ENCODE measurements at regions not wholly inside any gene's neighbourhood (a gene's known extent, or its start where the extent isn't known, plus 50 kb on each side); places are given as distances from the start of the nearest gene placed in this dataset.

DNA sequence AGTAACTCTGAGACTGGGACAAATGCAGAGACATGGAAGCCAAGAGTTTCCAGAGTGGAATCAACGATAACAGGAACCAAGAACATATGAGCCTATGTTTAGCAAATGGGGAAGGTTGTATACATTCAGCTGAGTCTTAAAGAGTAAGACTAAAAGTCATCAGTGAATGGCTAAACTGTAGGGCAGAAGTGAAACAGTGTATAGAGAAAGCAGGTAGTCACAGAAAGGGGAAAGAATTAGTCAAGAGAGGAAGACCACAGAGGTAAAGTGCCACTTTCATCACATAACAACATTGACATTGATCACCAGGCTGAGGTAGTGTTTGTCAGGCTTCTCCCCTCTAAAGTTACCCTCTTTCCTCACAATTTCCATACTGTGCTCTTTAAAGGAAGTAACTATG is 306.5 kb upstream of the SPTLC3 start:
- no peaks in the 10 kb centered on the region; the same call in 1 of the 2 replicates for H3K9me3 ChIP-seq (ENCODE audit: insufficient read depth, low read length)
- H3K4me3 ChIP-seq (ENCODE audit: insufficient read depth, low read length, poor library complexity, severe bottlenecking) = no peak overlapping the region
- H3K9me2 ChIP-seq (replicated peaks; ENCODE audit: insufficient read depth, low read length) = no peaks in the 10 kb centered on the region; the same call in 1 of the 2 replicates
- H3K27me3 ChIP-seq (ENCODE audit: low read length) = no peaks in the 10 kb centered on the region
- no peak overlapping the region for H3K4me2 ChIP-seq (ENCODE audit: low read depth, low read length, poor library complexity, severe bottlenecking)
- no peaks in the 10 kb centered on the region for H3K79me2 ChIP-seq (ENCODE audit: insufficient read depth, low read length)
- no peaks in the 10 kb centered on the region for H4K20me1 ChIP-seq (ENCODE audit: low read depth, low read length)
- no peak overlapping the region for H3K9ac ChIP-seq (ENCODE audit: low read length)
- no peaks in the 10 kb centered on the region for H3K36me3 ChIP-seq (ENCODE audit: low read length)
- H3K27ac ChIP-seq (ENCODE audit: low read depth, low read length) = no peak overlapping the region
- TF ChIP-seq EZH2phosphoT487 (conservative IDR thresholded peaks at IDR 0.05; ENCODE audit: low read length) = no peak
- TF ChIP-seq, protein P1, sequence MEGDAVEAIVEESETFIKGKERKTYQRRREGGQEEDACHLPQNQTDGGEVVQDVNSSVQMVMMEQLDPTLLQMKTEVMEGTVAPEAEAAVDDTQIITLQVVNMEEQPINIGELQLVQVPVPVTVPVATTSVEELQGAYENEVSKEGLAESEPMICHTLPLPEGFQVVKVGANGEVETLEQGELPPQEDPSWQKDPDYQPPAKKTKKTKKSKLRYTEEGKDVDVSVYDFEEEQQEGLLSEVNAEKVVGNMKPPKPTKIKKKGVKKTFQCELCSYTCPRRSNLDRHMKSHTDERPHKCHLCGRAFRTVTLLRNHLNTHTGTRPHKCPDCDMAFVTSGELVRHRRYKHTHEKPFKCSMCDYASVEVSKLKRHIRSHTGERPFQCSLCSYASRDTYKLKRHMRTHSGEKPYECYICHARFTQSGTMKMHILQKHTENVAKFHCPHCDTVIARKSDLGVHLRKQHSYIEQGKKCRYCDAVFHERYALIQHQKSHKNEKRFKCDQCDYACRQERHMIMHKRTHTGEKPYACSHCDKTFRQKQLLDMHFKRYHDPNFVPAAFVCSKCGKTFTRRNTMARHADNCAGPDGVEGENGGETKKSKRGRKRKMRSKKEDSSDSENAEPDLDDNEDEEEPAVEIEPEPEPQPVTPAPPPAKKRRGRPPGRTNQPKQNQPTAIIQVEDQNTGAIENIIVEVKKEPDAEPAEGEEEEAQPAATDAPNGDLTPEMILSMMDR (IDR thresholded peaks at IDR 0.05; ENCODE audit: insufficient read depth, low read length, poor library complexity, severe bottlenecking) = no peak
- H3F3A ChIP-seq (ENCODE audit: insufficient read depth) = no peaks in the 10 kb centered on the region
- H2AFZ ChIP-seq (ENCODE audit: low read depth, low read length, severe bottlenecking) = no peak overlapping the region

DNA sequence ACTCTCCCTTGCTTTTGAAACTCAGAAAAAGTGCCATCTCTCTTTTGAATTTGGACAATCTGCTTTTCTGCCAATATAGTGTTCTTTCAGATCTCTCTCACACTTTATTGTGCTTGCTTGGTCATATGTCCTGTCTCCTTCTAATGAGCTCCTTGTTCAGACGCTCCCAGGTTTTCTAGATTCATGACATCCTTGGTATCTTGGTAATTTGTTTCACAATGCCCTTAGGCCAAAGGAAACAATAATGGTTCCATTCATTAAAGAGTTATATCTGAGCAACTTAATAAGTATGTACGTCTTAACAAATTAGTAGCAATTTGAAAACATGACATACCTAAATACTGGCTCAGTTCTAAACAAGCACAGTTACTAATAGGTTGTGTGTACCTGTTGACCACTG is 293.4 kb upstream of the SPTLC3 start:
- Histone ChIP-seq H3K9me3 (ENCODE audit: insufficient read depth, low read length) (0 out of 2 replicates have a peak, but pooled peaks cover 6% of the 10 kb centered on the region), H3K9me2 (replicated peaks; ENCODE audit: insufficient read depth, low read length) (no peaks in the 10 kb centered on the region), H3K79me2 (ENCODE audit: insufficient read depth, low read length) (no peaks in the 10 kb centered on the region), H3F3A (ENCODE audit: insufficient read depth) (no peaks in the 10 kb centered on the region), H3K36me3 (ENCODE audit: low read length) (no peaks in the 10 kb centered on the region), H3K4me3 (ENCODE audit: insufficient read depth, low read length, poor library complexity, severe bottlenecking) (no peak overlapping the region), H3K27ac (ENCODE audit: low read depth, low read length) (no peak overlapping the region), H3K27me3 (ENCODE audit: low read length) (no peaks in the 10 kb centered on the region), H3K9ac (ENCODE audit: low read length) (no peak overlapping the region), H3K4me2 (ENCODE audit: low read depth, low read length, poor library complexity, severe bottlenecking) (no peak overlapping the region), H4K20me1 (ENCODE audit: low read depth, low read length) (no peaks in the 10 kb centered on the region), H2AFZ (ENCODE audit: low read depth, low read length, severe bottlenecking) (no peak overlapping the region)
- no peak for TF ChIP-seq EZH2phosphoT487 (conservative IDR thresholded peaks at IDR 0.05; ENCODE audit: low read length)
- TF ChIP-seq, protein P1 (IDR thresholded peaks at IDR 0.05; ENCODE audit: insufficient read depth, low read length, poor library complexity, severe bottlenecking) = no peak

DNA sequence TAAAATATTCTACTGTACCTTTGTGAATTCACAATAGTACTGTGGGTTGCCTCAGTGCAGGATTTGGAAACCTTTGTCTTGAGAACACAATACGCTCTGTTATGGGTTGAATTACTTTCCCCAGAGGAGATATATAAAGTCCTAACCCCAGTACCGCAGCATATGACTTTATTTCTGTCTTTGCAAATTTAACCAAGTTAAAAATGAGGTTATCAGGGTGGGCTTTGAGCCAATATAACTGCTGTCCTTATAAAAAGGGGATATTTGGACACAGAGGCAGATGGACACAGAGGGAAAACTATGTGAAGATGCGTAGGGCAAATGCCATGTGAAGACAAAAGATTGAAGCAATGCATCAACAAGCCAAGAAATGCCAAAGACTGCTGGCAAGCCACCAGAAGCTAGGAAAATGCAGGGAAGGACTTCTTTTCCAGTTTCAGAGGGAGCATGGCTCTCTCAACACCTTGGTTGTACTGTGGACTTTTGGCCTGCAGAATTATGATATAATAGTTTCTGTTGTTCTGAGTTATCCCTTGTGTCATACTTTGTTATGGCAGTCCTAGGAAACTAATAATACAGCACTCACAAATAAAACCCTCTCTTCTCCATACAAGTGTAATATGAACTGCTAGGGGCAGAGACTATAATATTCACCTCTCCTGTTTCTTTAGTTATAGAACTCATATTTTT is 292.6 kb upstream of the SPTLC3 start:
- H3K36me3 ChIP-seq (ENCODE audit: low read length) = no peaks in the 10 kb centered on the region
- no peak overlapping the region for H3K9ac ChIP-seq (ENCODE audit: low read length)
- H3K9me3 ChIP-seq (ENCODE audit: insufficient read depth, low read length) = 0 out of 2 replicates have a peak, but pooled peaks cover 6% of the 10 kb centered on the region
- H3K4me3 ChIP-seq (ENCODE audit: insufficient read depth, low read length, poor library complexity, severe bottlenecking) = no peak overlapping the region
- H3K27ac ChIP-seq (ENCODE audit: low read depth, low read length) = no peak overlapping the region
- no peaks in the 10 kb centered on the region for H3K9me2 ChIP-seq (replicated peaks; ENCODE audit: insufficient read depth, low read length)
- H3K4me2 ChIP-seq (ENCODE audit: low read depth, low read length, poor library complexity, severe bottlenecking) = no peak overlapping the region
- H3F3A ChIP-seq (ENCODE audit: insufficient read depth) = no peaks in the 10 kb centered on the region
- H2AFZ ChIP-seq (ENCODE audit: low read depth, low read length, severe bottlenecking) = no peak overlapping the region
- H3K27me3 ChIP-seq (ENCODE audit: low read length) = no peaks in the 10 kb centered on the region
- H3K79me2 ChIP-seq (ENCODE audit: insufficient read depth, low read length) = no peaks in the 10 kb centered on the region
- H4K20me1 ChIP-seq (ENCODE audit: low read depth, low read length) = no peaks in the 10 kb centered on the region
- no peak for TF ChIP-seq EZH2phosphoT487 (conservative IDR thresholded peaks at IDR 0.05; ENCODE audit: low read length)
- TF ChIP-seq, protein P1 (IDR thresholded peaks at IDR 0.05; ENCODE audit: insufficient read depth, low read length, poor library complexity, severe bottlenecking) = no peak
